ENCODE measurements at regions not wholly inside any gene's neighbourhood (a gene's known extent, or its start where the extent isn't known, plus 50 kb on each side); places are given as distances from the start of the nearest gene placed in this dataset.

- TF ChIP-seq ARID4B (CRISPR knock-in tag; IDR thresholded peaks at IDR 0.05): no peak
- TF ChIP-seq XRCC5 (IDR thresholded peaks at IDR 0.05; ENCODE audit: low read depth, low read length): no peak
- no peak for TF ChIP-seq SMAD2 (IDR thresholded peaks at IDR 0.05; ENCODE audit: low read depth, low read length)
- no peak for TF ChIP-seq ZNF316 (IDR thresholded peaks at IDR 0.05)
- TF ChIP-seq RAD51 (IDR thresholded peaks at IDR 0.05; ENCODE audit: borderline replicate concordance, low read depth): no peak
- TF ChIP-seq HDAC2 (IDR thresholded peaks at IDR 0.05): no peak
- no peak for TF ChIP-seq SMAD1 (IDR thresholded peaks at IDR 0.05; ENCODE audit: low read depth, low read length, partially characterized antibody)
- TF ChIP-seq ZNF311 (CRISPR knock-in tag; IDR thresholded peaks at IDR 0.05): no peak
Observed at GRCh38 chr3:27656790-27657189, 65.3 kb downstream of the EOMES start (continued).

- no peak overlapping the region for H3K9ac ChIP-seq (ENCODE audit: insufficient read depth in 1 of 2, low read depth in 2 of 2, low read length in 2 of 2)
- DNase-seq (ENCODE audit: extremely low read depth in 1 of 4, low spot score in 3 of 4) (no peak), ATAC-seq (no peak), FAIRE-seq (no peak)
- no peaks in the 10 kb centered on the region for H3K4me1 ChIP-seq (replicated peaks in 1 of 2; ENCODE audit: control insufficient read depth in 2 of 2, insufficient read depth in 2 of 2, low read length in 2 of 2)
- no peak overlapping the region for H3K4me3 ChIP-seq
- H3K9me3 ChIP-seq (replicated peaks; ENCODE audit: control insufficient read depth, insufficient read depth, low read depth, low read length): no peaks in the 10 kb centered on the region
- intact Hi-C loops (cut with micrococcal nuclease) (no loop called here), in situ Hi-C loops (cut with MboI) (no loop called here)
- H3K9me1 ChIP-seq (ENCODE audit: control insufficient read depth, insufficient read depth, low read length): no peaks in the 10 kb centered on the region
- WGBS (ENCODE audit: insufficient coverage, low coverage, missing lambda C conversion rate): 1% methylated on average over 5 of the region's 5 CpGs
- no peaks in the 10 kb centered on the region for H4K20me1 ChIP-seq (replicated peaks; ENCODE audit: control insufficient read depth, insufficient read depth, low read length)
- H2AFZ ChIP-seq (ENCODE audit: low read depth, low read length): no peak overlapping the region
- no peak overlapping the region for H3K4me2 ChIP-seq (ENCODE audit: insufficient read depth, low read length)
- H3K36me3 ChIP-seq (ENCODE audit: control insufficient read depth, insufficient read depth, low read length): no peaks in the 10 kb centered on the region
- H3K79me2 ChIP-seq (ENCODE audit: control insufficient read depth, insufficient read depth, low read length): no peaks in the 10 kb centered on the region
- H3K27ac ChIP-seq (ENCODE audit: extremely low read depth, low read depth, low read length): no peak overlapping the region
- no peak for TF ChIP-seq PCBP1 (IDR thresholded peaks at IDR 0.05; ENCODE audit: low read depth, low read length, poor library complexity, severe bottlenecking)
- TF ChIP-seq GTF2F1 (IDR thresholded peaks at IDR 0.05; ENCODE audit: low read depth, low read length): no peak
- TF ChIP-seq ZNF696 (CRISPR knock-in tag; conservative IDR thresholded peaks at IDR 0.05): no peak
- CTCF ChIA-PET (ENCODE audit: low intra/inter-chr PET ratio): no interaction called here
- POLR2A ChIA-PET: no interaction called here
- BruUV-seq (replicated peaks): no TSS peak
- no peaks in the 10 kb centered on the region for H3K27me3 ChIP-seq (ENCODE audit: control insufficient read depth in 2 of 2, insufficient read depth in 2 of 2, low read length in 2 of 2)
Observed at GRCh38 chr3:27655547-27655946, 66.6 kb downstream of the EOMES start.
